ENCODE measurements at regions not wholly inside any gene's neighbourhood (a gene's known extent, or its start where the extent isn't known, plus 50 kb on each side); places are given as distances from the start of the nearest gene placed in this dataset.

DNA sequence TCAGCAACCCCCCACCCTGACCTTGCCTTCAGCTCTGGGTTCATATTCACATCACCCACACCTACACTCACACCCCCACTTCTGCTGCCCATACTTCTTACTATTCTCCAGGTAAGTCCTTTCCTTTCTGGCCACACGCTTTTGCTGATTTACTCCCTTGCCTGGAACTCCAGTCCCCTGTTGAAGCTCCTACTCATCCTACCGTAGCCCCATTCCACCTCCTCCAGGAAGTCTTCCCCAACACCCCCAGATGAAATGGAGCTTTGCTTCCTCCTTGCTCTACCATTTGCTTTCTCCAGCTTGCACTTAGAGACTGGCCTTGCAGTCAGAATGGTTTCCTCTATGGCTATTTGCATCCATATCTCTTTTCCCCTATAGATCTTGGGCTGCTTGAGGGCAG is 182.3 kb downstream of the MELK start:
- H3K36me3 ChIP-seq (replicated peaks; ENCODE audit: low read depth, low read length) = no peaks in the 10 kb centered on the region
- no peaks in the 10 kb centered on the region for H3K79me2 ChIP-seq (ENCODE audit: low read length)
- no peak overlapping the region for H3K9ac ChIP-seq (ENCODE audit: low read length)
- H3K27me3 ChIP-seq (ENCODE audit: low read depth, low read length) = peaks cover 30% of the 10 kb centered on the region
- H3K4me2 ChIP-seq (ENCODE audit: low read length) = no peak overlapping the region
- TF ChIP-seq EZH2phosphoT487 (IDR thresholded peaks at IDR 0.05; ENCODE audit: low read depth) = no peak
- TF ChIP-seq, protein P1, sequence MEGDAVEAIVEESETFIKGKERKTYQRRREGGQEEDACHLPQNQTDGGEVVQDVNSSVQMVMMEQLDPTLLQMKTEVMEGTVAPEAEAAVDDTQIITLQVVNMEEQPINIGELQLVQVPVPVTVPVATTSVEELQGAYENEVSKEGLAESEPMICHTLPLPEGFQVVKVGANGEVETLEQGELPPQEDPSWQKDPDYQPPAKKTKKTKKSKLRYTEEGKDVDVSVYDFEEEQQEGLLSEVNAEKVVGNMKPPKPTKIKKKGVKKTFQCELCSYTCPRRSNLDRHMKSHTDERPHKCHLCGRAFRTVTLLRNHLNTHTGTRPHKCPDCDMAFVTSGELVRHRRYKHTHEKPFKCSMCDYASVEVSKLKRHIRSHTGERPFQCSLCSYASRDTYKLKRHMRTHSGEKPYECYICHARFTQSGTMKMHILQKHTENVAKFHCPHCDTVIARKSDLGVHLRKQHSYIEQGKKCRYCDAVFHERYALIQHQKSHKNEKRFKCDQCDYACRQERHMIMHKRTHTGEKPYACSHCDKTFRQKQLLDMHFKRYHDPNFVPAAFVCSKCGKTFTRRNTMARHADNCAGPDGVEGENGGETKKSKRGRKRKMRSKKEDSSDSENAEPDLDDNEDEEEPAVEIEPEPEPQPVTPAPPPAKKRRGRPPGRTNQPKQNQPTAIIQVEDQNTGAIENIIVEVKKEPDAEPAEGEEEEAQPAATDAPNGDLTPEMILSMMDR (IDR thresholded peaks at IDR 0.05; ENCODE audit: low read depth, low read length) = no peak
- no peak overlapping the region for H3K4me3 ChIP-seq (ENCODE audit: low read length)
- peaks cover 6% of the 10 kb centered on the region; the same call in 1 of the 2 replicates for H3K9me3 ChIP-seq (ENCODE audit: insufficient read depth, low read length)
- H3K27ac ChIP-seq (ENCODE audit: low read length) = no peak overlapping the region
- H2AFZ ChIP-seq (ENCODE audit: low read depth, low read length) = no peak overlapping the region
- peaks cover 12% of the 10 kb centered on the region for H3K4me1 ChIP-seq (ENCODE audit: low read length)
- no peaks in the 10 kb centered on the region for H4K20me1 ChIP-seq (ENCODE audit: insufficient read depth, low read length)

DNA sequence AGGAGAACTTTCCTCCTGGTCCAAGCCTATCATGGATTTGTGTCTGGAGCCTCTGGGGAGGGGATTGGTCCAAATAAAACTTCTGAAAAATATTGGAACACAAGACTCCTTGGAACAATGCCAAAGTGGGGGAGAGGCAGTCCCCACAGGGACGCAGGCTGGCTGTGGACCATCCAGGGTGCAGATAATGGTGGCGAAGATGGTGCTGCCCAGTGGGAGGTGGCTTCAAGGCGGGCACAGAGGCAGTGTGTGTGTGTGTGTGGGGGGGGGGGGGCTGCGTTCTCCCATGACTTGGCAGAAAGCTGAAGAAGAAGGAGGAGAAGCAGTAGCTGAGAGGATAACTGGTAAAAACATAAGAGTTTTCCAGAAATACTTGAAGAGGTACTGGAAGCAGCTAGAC is 186.4 kb downstream of the MELK start:
- no peak overlapping the region for H2AFZ ChIP-seq (ENCODE audit: low read depth, low read length)
- TF ChIP-seq, protein P1 (IDR thresholded peaks at IDR 0.05; ENCODE audit: low read depth, low read length) = no peak
- TF ChIP-seq EZH2phosphoT487 (IDR thresholded peaks at IDR 0.05; ENCODE audit: low read depth) = no peak
- no peaks in the 10 kb centered on the region for H3K79me2 ChIP-seq (ENCODE audit: low read length)
- H3K9me3 ChIP-seq (ENCODE audit: insufficient read depth, low read length) = no peaks in the 10 kb centered on the region
- no peaks in the 10 kb centered on the region for H3K36me3 ChIP-seq (replicated peaks; ENCODE audit: low read depth, low read length)
- H4K20me1 ChIP-seq (ENCODE audit: insufficient read depth, low read length) = no peaks in the 10 kb centered on the region
- no peak overlapping the region for H3K9ac ChIP-seq (ENCODE audit: low read length)
- peaks cover 43% of the 10 kb centered on the region for H3K27me3 ChIP-seq (ENCODE audit: low read depth, low read length)
- H3K4me3 ChIP-seq (ENCODE audit: low read length) = no peak overlapping the region
- H3K4me1 ChIP-seq (ENCODE audit: low read length) = peaks cover under 1% of the 10 kb centered on the region; the same call in 1 of the 2 replicates
- H3K27ac ChIP-seq (ENCODE audit: low read length) = no peak overlapping the region
- H3K4me2 ChIP-seq (ENCODE audit: low read length) = no peak overlapping the region

DNA sequence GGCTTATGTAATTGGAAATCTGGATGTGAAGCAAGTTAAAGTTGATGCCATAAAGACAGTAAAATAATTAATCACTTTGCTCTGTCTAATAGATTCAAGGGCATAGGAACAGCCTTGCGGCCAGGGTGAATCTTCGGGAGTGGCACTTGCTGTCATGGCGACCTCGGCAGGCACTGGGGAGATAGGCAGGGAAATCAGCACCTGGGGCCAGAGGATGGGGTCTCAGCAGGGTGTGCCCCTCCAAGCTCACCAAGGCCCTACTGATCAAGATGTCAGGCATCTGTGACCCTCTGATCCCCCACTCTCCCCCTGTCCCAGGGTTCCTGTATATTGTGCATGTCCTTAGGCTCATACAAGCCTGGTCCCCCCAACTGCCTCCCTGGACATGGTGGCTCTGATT is 187.3 kb downstream of the MELK start:
- no peaks in the 10 kb centered on the region for H4K20me1 ChIP-seq (ENCODE audit: insufficient read depth, low read length)
- H3K4me3 ChIP-seq (ENCODE audit: low read length) = no peak overlapping the region
- H3K27me3 ChIP-seq (ENCODE audit: low read depth, low read length) = peaks cover 40% of the 10 kb centered on the region
- H3K4me2 ChIP-seq (ENCODE audit: low read length) = no peak overlapping the region
- H3K9me3 ChIP-seq (ENCODE audit: insufficient read depth, low read length) = no peaks in the 10 kb centered on the region
- H2AFZ ChIP-seq (ENCODE audit: low read depth, low read length) = no peak overlapping the region
- H3K4me1 ChIP-seq (ENCODE audit: low read length) = peaks cover 8% of the 10 kb centered on the region
- no peak overlapping the region for H3K27ac ChIP-seq (ENCODE audit: low read length)
- no peaks in the 10 kb centered on the region for H3K36me3 ChIP-seq (replicated peaks; ENCODE audit: low read depth, low read length)
- H3K9ac ChIP-seq (ENCODE audit: low read length) = no peak overlapping the region
- TF ChIP-seq, protein P1 (IDR thresholded peaks at IDR 0.05; ENCODE audit: low read depth, low read length) = no peak
- no peak for TF ChIP-seq EZH2phosphoT487 (IDR thresholded peaks at IDR 0.05; ENCODE audit: low read depth)
- H3K79me2 ChIP-seq (ENCODE audit: low read length) = no peaks in the 10 kb centered on the region

DNA sequence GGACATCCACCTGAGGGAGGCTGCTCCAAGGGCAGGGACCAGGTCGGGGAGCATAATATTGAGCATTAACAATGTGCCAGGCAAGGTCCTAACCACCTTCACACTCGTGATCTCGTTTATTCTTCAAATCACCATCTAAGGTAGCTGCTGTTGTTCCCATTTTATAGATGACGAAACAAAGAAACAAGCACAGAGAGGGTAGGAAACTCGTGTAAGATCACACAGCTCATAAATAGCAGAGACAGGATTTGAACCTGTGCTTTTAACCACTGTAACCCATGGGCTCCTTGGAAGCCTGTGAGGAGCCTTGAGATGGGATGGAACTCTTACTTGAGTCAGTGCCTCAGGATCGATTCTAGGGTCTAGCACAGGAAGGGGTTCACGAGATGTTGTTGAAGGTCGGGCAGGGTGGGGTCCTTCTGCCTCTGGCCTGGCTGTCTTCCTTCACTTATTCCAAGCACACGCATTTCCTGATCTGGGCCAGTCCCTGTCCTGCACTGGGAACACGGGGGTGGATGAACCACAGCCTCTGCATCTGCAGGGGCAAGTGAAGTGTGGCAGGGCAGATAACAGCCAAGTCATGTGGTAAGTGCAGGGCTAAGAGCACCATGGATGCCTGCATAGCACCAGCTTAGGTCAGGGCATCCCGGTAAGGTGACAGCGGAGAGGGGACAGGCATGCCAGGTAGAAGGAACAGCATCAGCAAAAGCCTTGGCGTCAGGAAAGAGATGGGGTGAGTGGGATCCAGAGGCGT is 188.1 kb downstream of the MELK start:
- no peak overlapping the region for H3K27ac ChIP-seq (ENCODE audit: low read length)
- TF ChIP-seq, protein P1 (IDR thresholded peaks at IDR 0.05; ENCODE audit: low read depth, low read length) = no peak
- TF ChIP-seq EZH2phosphoT487 (IDR thresholded peaks at IDR 0.05; ENCODE audit: low read depth) = no peak
- H3K27me3 ChIP-seq (ENCODE audit: low read depth, low read length) = peaks cover 40% of the 10 kb centered on the region
- no peak overlapping the region for H3K4me3 ChIP-seq (ENCODE audit: low read length)
- no peaks in the 10 kb centered on the region for H4K20me1 ChIP-seq (ENCODE audit: insufficient read depth, low read length)
- peaks cover 8% of the 10 kb centered on the region for H3K4me1 ChIP-seq (ENCODE audit: low read length)
- no peaks in the 10 kb centered on the region for H3K79me2 ChIP-seq (ENCODE audit: low read length)
- no peak overlapping the region for H3K4me2 ChIP-seq (ENCODE audit: low read length)
- no peaks in the 10 kb centered on the region for H3K9me3 ChIP-seq (ENCODE audit: insufficient read depth, low read length)
- H3K36me3 ChIP-seq (replicated peaks; ENCODE audit: low read depth, low read length) = no peaks in the 10 kb centered on the region
- no peak overlapping the region for H2AFZ ChIP-seq (ENCODE audit: low read depth, low read length)
- no peak overlapping the region for H3K9ac ChIP-seq (ENCODE audit: low read length)

All from OCI-LY3 (cell line).